HG03025 (cell line): ENCODE measurements at regions not wholly inside any gene's neighbourhood (a gene's known extent, or its start where the extent isn't known, plus 50 kb on each side); places are given as distances from the start of the nearest gene placed in this dataset.
"Not testable (repeated sequence)": the region's sequence is repeated elsewhere in the genome, so short reads cannot be mapped to it uniquely, and the experiment has no call there.

Experiments
- ATAC-seq: cut with Tn5 transposase; IDR thresholded peaks from one replicate; pipeline ENCODE4 v1.9.1; 2021; ENCODE audit warnings: mild to moderate bottlenecking, moderate library complexity; ENCODE audit not compliant: unreplicated experiment, low FRiP score

DNA sequence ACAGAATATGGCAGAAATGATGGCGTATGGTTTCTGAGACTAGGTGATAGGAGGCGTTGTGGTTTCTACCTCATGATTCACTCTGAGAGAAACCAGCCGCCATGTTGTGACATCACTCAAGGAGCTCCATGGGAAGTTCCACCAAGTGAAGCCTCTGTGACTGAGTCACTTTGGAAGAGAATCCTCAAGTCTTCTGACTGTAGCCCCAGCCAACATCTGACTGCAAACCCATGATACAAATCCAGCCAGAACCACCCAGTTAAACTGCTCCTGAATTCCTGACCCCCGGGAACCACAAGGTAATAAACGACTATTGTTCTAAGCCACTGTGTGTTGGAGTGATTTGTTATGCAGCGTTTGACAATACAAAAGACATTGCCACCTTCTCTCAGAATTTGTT, 91.1 kb upstream of the CARD11 start:
- no peak for ATAC-seq

DNA sequence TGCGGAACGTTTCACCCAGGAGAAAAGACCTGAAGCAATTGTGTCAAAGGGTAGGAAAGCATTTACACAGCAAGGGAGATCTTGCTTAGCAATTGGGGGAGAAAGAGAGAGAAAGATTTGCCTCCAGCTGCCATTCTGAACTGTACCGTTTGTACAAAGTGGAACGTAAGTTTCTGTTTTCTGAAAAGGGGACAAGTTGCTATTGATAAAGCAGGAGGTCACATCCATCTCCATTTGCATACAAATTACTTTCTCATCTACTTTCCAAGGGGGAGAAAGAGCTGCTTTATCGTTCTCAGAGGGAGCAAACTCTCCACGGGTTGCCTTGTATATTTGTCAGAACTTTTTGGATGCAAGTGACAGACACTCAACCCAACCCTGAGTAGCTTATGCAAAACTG, 92.0 kb upstream of the CARD11 start:
- no peak for ATAC-seq

DNA sequence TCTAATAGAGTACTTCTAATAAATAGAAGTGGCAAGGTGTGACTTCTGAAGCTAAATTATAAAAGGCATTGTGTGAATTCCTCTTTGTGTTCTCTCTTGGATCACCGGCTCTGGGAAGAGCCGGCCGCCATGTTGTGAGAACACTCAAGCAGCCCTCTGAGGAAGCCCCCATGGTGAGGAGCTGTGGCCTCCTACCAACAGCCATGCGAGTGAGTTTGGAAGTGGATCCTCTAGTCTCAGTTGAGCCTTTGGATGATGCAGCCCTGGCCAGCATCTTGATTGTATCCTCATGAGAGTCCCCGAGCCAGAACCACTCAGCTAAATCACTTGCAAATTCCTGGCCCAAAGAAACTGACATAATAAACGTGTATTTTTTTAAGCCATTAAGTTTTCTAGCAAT, 94.5 kb upstream of the CARD11 start:
- ATAC-seq: no peak

DNA sequence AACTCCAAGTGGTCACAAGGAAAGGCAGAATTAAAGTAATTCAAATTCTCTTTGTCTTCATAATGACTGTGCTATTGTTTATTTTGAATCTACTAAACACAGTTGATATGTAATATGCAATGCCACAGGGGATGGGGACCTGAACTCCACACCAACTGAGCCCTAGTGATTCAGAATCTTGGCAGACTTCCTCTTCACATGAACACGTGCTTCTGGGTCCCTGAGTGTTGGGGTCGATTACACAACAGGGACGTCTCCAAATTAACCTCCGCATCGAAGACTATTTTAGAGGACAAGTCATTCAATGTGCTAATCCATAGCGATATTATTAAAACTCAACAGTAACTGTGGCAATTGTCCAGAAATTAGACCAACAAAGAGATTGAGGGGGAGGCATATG, 95.3 kb upstream of the CARD11 start:
- ATAC-seq: no peak

DNA sequence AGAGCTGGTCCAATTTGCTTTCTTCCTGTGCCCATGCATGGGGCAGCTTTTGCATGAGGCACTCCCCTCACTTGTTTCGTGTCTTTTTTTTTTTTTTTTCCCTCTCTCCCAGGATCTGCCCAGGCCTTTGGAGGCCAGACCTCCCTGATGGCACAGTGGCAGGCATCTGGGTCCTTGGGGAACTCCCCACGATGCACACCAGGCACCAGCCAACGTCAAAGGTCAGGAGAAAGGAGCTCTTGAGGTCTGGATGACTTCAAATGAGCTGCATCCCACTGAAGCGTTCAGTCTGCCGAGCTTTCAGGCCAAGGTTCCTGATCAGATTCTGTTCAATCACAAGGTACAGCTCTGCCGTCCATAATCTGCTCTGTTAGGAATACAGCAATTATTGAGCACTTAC, 97.2 kb upstream of the CARD11 start:
- ATAC-seq: no peak

DNA sequence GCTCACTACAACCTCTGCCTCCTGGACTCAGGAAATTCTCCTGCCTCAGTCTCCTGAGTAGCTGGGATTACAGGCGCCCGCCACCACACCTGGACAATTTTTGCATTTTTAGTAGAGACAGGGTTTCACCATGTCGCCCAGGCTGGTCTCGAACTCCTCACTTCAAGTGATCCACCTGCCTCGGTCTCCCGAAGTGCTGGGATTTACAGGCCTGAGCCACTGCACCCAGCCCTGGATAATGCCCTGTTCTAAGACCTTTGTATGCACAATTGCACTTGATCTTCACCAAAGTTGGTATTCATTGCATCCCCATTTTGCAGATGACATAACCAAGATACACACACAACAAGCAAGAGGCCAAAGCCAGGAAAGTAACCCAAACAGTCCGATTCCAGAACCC, 97.7 kb upstream of the CARD11 start:
- ATAC-seq: no peak

DNA sequence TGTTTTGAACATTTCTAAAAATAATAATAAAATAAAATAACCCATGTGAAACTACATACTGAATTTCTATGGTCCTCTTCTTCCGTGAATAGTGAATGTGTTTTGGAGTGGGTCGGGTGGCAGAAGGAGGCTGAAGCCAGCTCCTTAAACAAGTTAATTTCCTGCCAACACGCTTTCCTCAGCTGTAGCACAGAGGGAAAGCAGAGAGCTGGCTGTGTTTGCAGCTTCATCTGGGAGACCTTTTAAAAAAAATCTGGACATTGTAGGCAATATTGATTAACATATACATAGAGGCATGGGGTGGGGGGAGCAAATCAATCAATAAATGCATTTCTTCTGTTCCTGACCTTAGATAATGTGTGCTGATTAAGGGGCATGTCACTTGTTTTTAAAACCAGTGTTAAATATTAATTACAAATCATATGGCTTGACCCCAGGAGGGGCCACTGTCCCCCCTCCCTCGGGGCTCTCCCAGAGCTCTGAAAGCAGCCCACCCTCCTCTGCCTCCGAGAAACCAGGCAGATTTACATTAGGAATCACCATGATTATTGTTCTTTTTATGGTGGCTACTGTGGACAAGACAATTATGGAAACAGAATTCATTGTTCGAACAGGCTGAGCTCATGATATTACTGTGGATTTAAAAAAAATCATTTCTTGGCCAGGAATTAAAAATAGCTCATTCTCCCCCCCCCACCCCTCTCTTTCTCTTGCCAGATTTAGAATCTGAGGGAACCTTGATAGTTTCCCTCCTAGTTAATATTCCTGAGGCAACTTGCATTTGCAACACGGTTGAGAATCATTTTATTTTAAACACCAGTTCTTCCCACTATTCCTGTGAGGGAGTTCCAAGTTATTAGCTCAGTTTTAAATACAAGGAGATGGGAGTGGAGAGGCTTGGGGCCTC, 100.5 kb upstream of the CARD11 start:
- no peak for ATAC-seq

DNA sequence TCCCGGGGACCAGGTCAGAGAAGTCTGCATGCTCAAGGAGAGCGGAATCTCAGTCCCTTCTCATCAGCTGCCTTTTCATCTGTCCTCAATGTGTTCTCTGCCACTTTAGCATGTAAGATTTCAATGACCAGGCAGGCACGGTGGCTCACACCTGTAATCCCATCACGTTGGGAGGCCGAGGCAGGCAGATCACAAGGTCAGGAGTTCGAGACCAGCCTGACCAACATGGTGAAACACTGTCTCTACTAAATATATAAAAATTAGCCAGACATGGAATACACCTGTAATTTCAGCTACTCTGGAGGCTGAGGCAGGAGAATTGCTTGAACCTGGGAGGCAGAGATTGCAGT, 101.1 kb upstream of the CARD11 start:
- not testable (repeated sequence) for ATAC-seq

DNA sequence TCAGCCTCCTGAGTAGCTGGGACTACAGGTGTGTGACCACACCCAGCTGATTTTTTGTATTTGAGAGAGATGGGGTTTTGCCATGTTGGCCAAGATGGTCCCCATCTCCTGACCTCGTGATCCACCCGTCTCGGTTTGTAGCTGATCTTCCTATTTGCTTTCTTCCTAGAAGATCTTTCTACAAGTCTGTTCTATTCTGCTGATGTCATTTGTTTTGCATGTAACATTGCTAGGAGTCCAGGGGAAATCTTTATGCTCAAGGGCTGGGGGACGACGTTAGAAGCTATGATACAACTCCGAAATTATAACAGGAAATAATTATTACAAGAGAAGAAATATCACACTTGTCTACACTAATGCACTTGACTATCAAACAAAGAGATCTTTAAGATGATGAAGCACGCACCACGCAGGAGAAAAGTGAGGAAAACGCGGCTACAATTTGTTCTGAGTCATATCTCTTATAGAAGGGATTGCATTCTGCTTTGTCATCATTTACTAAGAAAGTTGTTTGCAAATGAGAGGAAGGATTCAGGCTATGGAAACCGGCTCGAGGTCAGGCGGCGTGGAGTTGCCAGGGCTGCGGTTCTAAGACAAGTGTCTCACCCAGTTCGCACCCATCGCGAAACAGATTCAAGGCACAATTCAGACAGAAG, 103.0 kb upstream of the CARD11 start:
- no peak for ATAC-seq

DNA sequence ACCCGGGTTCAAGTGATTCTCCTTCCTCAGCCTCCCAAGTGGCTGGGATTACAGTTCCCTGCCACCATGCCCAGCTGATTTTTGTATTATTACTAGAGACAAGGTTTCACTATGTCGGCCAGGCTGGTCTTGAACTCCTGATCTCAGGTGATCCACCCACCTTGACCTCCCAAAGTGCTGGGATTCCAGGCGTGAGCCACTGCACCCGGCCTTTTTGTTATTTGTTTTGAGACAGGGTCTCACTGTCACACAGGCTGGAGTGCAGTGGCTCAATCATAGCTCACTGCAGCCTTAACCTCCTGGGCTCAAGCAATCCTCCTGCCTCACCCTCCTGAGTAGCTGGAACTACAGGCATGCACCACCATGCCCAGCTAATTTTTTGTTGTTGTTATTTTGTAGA, 104.8 kb upstream of the CARD11 start:
- ATAC-seq: not testable (repeated sequence)

DNA sequence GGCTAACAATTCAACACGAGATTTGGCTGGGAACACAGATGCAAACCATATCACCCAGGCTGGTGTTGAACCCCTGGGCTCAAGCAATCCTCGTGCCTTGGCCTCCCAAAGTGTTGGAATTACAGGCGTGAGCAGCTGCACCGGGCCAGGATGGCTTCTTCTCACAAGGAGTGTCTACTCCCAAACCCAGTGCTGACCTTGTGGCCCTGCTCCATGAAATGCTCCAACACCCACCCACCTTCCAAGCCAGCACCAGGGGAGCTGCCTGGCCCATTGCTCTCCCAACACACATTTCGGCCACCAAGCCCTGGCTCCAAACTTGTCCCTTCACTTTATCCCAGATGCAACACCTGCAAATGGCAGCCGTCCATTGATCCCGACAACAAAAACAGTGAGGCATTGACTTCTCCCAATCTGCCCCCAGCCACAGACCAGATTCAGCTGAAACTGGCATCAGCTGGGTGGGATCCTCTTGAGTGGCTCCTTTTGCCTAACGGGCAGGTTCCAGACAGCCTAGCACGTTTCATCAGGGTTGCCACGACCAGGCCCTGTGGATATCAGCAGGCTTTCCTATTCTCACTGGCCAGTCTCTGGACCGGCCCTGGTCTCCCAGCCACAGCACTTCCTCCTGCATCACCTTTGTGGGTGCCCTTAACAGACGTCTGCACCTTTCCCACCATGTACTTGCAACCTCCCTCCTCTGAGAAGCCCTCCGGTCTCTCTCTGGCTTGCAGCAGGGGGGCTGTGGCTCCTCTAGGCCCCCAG, 105.7 kb upstream of the CARD11 start:
- ATAC-seq: no peak

DNA sequence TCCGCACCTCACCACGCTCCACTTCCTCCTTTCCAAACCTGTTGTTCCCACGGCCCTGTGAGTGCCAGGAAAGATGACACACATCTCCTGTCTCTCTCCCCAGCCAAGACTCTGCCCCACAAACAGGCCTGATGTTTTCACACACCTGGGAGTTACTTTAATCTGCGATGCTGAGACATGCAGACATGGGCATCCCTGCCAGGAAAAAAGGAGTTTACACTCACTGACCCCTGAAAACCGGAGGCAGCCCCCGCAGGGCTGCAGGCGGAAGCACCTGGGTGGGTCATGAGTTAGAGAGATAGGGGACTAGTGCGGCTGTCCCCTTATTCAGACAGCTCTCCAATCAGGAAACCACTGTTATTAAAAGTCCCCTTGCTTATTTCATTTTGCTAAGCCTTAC, 106.4 kb upstream of the CARD11 start:
- no peak for ATAC-seq

DNA sequence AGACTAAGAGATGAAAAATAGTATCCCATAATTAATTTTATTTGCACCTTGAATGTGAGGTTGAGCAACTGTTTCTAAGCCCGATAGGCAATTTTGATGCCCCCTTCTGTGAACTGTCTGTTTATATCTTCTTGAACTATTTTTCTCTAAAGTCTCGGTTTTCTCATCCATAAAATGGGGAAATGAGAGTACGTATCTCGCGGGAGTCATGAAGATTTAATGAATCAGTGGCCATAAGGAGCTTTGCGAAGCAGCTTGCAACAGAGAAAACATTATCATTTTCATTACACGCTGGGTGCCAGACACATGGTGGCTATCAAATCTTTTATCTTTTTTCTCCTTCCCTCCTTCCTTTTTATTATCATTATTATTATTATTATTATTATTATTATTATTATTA, 108.1 kb upstream of the CARD11 start:
- no peak for ATAC-seq

DNA sequence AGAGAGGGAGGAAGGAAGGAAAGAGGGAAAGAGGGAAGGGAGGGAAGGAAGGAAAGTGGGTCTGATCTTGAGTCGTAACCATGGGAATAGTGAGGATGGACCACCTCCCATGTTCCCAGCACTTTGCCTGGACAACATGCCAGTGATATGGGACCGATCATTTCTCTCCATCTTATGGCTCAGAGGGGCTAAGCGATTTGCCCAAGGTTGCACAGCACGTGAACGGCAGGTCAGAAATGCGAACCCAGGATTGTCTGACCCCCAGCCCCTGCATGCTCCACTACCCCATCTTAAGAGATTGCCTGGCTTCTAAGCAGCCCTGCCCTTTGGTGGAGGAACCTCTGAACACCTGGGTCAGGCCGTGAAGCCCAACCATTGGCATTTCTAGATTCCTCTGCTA, 109.0 kb upstream of the CARD11 start:
- ATAC-seq: no peak

DNA sequence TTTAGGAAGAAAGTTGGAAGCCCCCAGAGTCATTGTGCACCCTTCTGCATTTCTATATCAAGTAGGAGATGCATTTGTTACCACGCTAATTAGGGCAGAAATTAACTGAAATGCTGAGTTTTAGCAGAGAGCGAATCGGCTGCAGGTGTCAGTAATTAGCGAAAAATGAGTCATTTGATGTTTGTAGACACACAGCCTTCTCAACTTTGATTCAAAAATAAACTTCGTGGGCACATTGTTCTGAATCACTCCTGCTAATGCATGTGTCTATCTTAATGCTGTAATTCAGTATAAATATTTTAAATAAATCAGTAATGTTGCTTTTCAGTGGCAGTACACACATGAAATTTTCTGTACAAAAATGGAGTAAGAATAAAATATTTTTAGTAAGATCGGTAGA, 109.5 kb upstream of the CARD11 start:
- ATAC-seq: no peak

DNA sequence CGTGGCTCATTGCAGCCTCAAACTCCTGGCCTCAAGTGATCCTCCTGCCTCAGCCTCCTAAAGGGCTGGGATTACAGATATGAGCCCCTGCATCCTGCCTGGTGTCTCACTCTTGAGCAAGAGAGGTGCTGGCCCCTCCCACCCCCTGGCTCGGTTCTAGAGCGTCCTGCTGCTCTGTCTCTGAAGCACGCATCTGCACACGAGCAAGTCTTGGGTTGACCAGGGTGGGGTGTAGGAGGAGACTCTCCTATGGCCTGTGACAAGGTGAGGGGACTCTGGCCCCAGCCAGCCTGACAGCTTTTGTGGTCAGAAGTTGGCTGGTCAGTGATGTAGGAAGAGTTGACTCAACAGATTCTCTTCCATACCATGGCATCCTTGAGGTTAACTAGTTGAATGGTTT, 110.7 kb upstream of the CARD11 start:
- no peak for ATAC-seq

DNA sequence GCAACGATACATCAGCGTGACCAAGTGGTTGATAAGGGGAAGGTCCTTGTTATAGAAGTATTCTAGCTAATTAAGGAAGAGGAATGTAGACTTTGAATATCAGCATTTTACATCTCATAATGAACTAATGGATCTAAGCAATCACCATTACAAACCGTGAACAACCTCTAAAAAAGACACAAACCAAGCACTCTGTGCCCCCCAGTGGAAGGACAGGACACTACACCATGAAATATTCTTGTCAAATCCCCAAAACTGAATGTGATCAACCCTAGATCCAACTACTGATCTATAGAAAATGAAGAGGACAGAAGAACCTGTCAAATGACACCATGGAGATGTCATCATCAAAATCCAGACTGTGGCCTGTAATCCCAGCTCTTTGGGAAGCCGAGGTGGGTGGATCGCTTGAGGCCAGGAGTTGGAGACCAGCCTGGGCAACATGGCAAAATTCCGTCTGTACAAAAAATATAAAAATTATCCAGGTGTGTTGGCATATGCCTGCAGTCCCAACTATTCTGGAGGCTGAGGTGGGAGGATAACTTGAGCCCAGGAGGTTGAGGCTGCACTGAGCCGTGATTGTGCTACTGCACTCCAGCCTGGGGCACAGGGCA, 111.3 kb upstream of the CARD11 start:
- ATAC-seq: no peak

DNA sequence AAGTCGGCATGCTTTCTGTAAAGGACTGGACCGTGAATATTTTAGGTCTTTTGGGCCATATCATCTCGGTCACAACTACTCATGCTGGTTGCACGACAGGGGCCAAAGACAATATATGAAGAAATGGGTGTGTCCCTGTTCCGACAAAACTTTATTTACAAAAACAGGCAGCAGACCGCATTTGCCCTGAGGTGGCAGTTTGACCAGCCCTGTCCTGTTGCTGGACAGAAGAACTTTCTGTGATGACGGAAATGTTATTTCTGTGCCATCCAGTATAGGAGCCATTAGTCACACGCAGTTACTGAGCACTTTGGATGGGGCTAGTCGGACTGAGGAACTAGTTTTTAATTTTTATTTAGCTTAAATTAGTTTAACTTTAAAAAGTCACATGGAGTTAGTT, 112.8 kb upstream of the CARD11 start:
- ATAC-seq: no peak

DNA sequence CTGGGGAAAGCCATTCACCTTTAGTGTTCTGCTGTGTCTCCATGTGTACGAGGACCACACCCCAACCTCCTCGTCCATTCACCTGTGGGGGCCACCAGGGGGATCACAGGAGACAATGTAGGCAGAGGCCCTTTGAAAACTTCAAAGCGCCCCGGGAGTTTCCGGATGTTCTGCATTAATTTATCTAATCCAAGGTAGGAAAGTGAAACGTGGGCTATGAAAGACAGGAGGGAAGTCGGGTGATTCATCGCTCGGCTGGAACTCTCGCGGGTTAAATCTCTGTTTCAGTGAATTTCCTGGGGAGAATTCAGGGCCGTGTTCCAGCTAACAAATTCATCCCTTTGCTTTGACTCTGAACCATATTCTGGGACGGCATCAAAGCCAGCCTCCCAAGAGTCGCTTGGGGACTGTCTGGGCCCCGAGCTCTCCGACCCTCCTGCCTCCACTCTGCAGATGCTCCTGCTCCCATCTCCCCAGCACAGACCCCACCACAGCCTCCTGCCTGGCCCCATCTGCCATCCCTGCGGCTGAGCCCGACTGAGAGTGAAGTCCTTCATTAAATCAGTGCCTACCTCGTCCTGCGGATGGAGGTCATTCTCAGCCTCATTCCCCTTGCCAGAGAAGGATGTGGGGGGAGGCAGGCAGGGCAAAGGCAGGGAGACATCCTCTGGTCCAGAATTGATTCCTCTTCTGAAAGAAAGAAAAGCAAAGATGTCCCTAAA, 114.1 kb upstream of the CARD11 start:
- no peak for ATAC-seq

DNA sequence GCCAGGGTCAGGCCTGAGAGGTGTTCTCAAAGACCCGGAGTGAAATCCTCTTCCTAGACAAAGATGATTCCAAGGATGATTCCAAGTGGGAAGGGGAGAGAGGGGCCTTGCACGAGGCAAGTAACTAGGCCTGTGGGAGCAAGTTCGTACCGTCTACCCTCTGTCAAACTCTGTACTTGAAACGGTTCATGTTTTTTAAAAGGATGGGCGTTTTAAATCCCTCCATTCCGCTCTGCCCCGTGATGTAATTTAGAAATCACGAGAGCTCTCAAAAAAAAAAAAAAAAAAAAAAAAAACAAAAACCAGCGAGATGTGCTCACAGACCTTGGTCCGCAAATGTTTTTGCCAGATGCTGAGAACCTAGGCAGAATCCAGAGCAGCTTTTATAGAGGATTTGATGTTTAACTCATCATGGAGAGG, 114.7 kb upstream of the CARD11 start:
- no peak for ATAC-seq
